NT2/D1 (cell line): ENCODE measurements at regions not wholly inside any gene's neighbourhood (a gene's known extent, or its start where the extent isn't known, plus 50 kb on each side); places are given as distances from the start of the nearest gene placed in this dataset.

Experiments used
- DNase-seq: peaks from one replicate; pipeline ENCODE4 v3.0.0-alpha.2; 2011; ENCODE audit warnings: low read depth, low spot score
- H3K27me3 ChIP-seq: 2 replicates; pipeline ENCODE4 v1.6.0; 2011; ENCODE audit warnings: mild to moderate bottlenecking; ENCODE audit not compliant: insufficient read length, insufficient read depth
- H3K36me3 ChIP-seq: 2 replicates; pipeline ENCODE4 v1.6.1; 2011; ENCODE audit warnings: mild to moderate bottlenecking, low read length, mixed read lengths; ENCODE audit not compliant: insufficient read depth, insufficient read length
- H3K4me1 ChIP-seq: 2 replicates; pipeline ENCODE4 v1.5.1; 2011; ENCODE audit not compliant: insufficient read depth, insufficient read length
- H3K4me3 ChIP-seq: 2 replicates; pipeline ENCODE4 v1.5.1; 2011; ENCODE audit warnings: low read depth; ENCODE audit not compliant: insufficient read length
- H3K9ac ChIP-seq: 2 replicates; pipeline ENCODE4 v1.6.0; 2011; ENCODE audit warnings: low read depth; ENCODE audit not compliant: insufficient read length
- H3K9me3 ChIP-seq: 2 replicates; pipeline ENCODE4 v1.5.1; 2011; ENCODE audit warnings: mild to moderate bottlenecking, low read length; ENCODE audit not compliant: insufficient read depth
- SUZ12 ChIP-seq: IDR thresholded peaks from 2 replicates; pipeline ENCODE4 v1.6.1; 2011; ENCODE audit not compliant: insufficient read length, insufficient read depth; ENCODE audit errors: extremely low read depth
- YY1 ChIP-seq: IDR thresholded peaks from 2 replicates; pipeline ENCODE4 v1.6.1; 2011; ENCODE audit not compliant: insufficient read length, insufficient read depth
- ZNF274 ChIP-seq: IDR thresholded peaks from 2 replicates; pipeline ENCODE4 v1.6.1; 2011; ENCODE audit warnings: mild to moderate bottlenecking, low read depth, low read length

DNA sequence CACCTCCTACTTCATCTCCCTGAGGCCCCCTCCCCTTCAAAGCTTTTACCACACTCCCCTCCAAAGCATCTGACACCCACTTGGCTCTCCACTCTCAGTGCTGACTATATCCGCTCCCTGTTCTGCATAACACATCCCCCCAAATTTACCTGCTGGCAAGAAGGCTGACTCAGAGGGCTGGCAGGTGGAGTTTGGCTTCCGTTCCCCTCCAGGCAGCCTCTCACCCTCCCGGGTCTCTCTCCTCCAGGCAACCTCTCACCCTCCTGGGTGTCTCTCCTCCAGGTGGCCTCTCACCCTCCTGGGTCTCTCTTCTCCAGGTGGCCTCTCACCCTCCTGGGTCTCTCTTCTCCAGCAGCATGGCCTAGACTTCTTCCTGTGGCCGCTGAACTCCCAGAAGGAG is 562.1 kb downstream of the NPHP4 start:
- Histone ChIP-seq H3K9me3 (no peaks in the 10 kb centered on the region), H3K4me1 (peaks cover 4% of the 10 kb centered on the region), H3K36me3 (no peaks in the 10 kb centered on the region), H3K27me3 (no peaks in the 10 kb centered on the region), H3K4me3 (no peak overlapping the region), H3K9ac (no peak overlapping the region)
- TF ChIP-seq ZNF274 = no peak
- TF ChIP-seq SUZ12 = no peak
- TF ChIP-seq YY1 = no peak
- DNase-seq = no peak

DNA sequence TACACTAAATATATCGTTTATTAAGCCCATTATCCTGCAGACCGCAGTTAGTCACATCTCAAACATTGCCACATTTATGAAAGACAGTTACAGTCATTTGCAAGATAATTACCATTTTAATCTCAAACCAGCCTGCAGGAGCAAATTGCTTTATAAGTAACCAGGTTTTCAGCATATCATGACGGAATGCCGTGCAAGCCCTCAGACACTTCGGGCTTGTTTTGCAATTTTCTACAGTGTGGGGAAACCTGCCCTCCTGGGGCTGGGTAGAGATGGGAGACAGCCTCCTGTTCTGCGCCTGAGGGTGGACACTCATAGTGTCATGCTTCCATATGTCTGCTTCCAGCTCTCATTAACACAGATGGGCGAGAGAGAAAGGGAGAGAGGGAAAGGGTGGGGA is 563.9 kb downstream of the NPHP4 start:
- Histone ChIP-seq H3K9me3 (no peaks in the 10 kb centered on the region), H3K4me1 (peaks cover 8% of the 10 kb centered on the region), H3K4me3 (no peak overlapping the region), H3K27me3 (no peaks in the 10 kb centered on the region), H3K36me3 (no peaks in the 10 kb centered on the region), H3K9ac (no peak overlapping the region)
- no peak for DNase-seq
- no peak for TF ChIP-seq SUZ12
- TF ChIP-seq ZNF274 = no peak
- TF ChIP-seq YY1 = no peak

DNA sequence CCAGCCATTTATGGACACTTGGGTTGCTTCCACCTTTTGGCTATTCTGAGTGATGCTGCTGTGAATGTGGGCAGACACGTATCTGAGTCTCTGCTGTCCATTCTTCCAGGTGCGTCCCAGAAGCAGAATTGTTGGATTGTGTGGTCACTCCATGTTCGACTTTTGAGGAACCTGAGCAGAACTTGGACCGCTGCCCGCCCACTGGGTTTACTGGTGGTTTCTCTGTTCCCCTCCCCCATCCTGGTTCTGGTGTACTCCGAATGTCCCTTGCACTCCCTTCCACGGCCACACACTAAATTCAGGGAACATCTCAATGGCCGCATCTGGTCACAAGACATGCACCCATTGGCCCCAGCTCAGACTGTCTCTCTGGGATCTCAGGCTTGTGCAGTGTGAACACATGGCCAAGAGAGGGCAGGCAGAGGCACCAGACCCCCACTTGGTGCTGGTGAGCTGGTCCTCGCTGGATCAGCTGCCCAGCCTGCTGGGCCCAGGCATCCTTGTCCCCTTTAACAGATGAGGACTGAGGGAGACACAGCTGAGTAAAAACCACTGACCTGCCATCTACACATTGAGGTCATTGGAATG is 565.1 kb downstream of the NPHP4 start:
- Histone ChIP-seq H3K9ac (no peak overlapping the region), H3K9me3 (no peaks in the 10 kb centered on the region), H3K4me3 (no peak overlapping the region), H3K36me3 (no peaks in the 10 kb centered on the region), H3K27me3 (no peaks in the 10 kb centered on the region), H3K4me1 (peaks cover 10% of the 10 kb centered on the region)
- no peak for DNase-seq
- no peak for TF ChIP-seq ZNF274
- TF ChIP-seq SUZ12 = no peak
- no peak for TF ChIP-seq YY1

DNA sequence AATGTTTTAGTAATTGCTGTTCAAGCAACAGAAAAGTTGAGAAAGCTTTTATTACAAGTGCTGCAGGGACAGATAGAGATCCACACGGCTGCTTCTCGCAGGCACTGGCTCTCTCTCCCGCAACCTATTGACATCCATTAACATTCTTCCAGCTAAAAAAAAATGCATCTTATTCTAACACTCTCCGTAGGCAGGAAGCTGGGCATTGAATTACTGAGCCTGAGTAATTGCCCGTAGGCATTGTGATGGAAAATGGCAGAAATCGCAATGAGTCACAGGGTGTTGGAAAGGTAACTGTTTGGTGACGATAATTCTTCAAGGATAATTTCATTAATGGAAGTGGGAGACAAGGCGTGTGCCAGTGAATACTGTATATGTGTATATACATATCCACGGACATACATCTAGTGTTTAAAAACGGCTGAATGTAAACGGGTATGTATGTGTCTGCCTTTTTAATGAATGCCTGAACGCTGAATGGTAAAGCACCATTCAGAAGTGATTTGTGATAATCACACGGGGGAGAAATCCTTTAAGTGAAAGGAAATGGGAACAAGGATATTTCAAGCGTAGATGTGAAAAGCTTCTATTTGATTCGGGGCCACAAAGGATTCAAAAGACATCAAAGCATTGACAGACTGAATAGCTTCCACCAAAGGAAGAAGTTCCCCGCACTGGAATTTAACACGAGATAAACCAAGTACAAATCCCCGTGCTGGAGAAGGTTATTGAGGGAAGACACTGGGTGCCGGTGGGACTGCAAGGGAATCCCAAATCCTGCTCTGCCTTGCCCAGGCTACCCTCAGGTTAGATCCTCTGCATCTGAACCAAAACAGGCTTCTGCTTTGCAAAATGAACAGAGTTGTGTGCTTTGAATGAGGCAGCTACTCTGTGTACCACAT is 567.2 kb downstream of the NPHP4 start:
- no peaks in the 10 kb centered on the region for H3K9me3 ChIP-seq
- DNase-seq = peak; percentile 59

DNA sequence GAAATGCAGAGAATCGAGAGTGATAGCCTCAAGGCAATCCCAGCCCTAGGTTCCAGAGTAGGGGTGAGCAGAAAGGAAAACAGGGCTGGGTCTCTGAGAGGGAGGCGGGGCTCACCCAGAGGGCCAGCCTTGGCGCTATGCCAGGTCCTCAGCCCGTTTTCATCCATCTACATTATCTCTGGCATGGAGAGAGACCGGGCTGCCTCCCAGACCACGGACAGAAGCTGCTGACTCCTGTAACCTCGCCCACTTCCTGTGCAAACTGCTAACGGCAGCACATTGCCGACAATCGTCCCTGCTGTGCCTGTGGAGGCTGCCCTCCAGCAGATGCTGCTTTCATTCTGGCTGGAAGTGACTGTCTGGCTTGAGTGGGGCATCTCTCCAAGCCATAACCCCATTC is 569.1 kb downstream of the NPHP4 start:
- no peaks in the 10 kb centered on the region for H3K36me3 ChIP-seq
- no peak for DNase-seq
- H3K9me3 ChIP-seq = no peaks in the 10 kb centered on the region
- TF ChIP-seq SUZ12 = no peak
- no peak for TF ChIP-seq ZNF274
- TF ChIP-seq YY1 = no peak
- H3K4me1 ChIP-seq = peaks cover 6% of the 10 kb centered on the region
- no peak overlapping the region for H3K9ac ChIP-seq
- H3K4me3 ChIP-seq = no peak overlapping the region
- peaks cover 4% of the 10 kb centered on the region for H3K27me3 ChIP-seq

More for the DNA sequence above, 567.2 kb downstream of the NPHP4 start:
- H3K4me1 ChIP-seq = peaks cover 6% of the 10 kb centered on the region
- H3K4me3 ChIP-seq = no peak overlapping the region
- no peaks in the 10 kb centered on the region for H3K36me3 ChIP-seq
- no peak overlapping the region for H3K9ac ChIP-seq
- TF ChIP-seq YY1 = no peak
- TF ChIP-seq SUZ12 = no peak
- no peak for TF ChIP-seq ZNF274
- no peaks in the 10 kb centered on the region for H3K27me3 ChIP-seq

DNA sequence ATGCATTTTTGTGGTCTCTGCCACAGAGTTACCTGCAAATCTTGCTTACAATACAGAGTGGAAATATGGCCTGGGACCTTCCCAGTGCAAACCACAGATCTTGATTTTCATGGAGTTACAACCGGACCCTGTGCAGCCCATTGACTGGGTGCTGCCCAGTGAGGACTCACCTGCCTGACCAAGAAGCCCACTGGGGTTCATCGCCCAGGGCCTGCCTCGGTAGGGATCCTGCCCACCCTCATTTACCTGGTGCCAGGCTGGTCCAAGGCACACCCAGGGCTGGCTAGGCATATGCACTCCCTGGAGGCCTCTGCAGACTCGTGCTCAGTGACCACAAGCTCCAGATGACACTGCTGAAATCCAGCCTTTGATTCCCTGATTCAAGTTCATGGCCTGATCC is 572.7 kb downstream of the NPHP4 start:
- H3K36me3 ChIP-seq = no peaks in the 10 kb centered on the region
- no peak for TF ChIP-seq ZNF274
- TF ChIP-seq SUZ12 = no peak
- TF ChIP-seq YY1 = no peak
- H3K4me1 ChIP-seq = peaks cover 10% of the 10 kb centered on the region
- H3K9ac ChIP-seq = no peak overlapping the region
- no peaks in the 10 kb centered on the region for H3K9me3 ChIP-seq
- peaks cover 4% of the 10 kb centered on the region for H3K27me3 ChIP-seq
- no peak overlapping the region for H3K4me3 ChIP-seq
- DNase-seq = no peak

DNA sequence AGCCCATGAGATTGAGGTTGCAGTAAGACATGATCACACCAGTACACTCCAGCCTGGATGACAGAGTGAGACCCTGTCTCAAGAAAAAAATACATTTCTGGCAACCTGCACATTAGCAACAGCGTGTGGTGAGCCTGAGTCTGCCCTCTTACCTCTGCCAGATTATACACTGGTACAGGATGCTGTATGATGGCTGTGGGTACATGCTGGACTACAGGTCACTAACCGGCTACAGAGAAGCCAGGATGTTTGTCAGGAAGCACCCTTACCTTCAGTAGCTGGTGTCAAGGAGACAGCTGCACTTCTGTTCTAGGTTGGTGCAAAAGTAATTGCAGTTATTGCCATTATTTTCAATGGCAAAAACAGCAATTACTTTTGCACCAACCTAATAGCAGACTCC is 575.7 kb downstream of the NPHP4 start:
- TF ChIP-seq SUZ12 = no peak
- TF ChIP-seq YY1 = no peak
- TF ChIP-seq ZNF274 = no peak
- no peaks in the 10 kb centered on the region for H3K36me3 ChIP-seq
- peaks cover 4% of the 10 kb centered on the region for H3K4me1 ChIP-seq
- no peaks in the 10 kb centered on the region for H3K9me3 ChIP-seq
- no peak overlapping the region for H3K9ac ChIP-seq
- no peak overlapping the region for H3K4me3 ChIP-seq
- DNase-seq = no peak
- peaks cover 4% of the 10 kb centered on the region for H3K27me3 ChIP-seq
